AG04450 (cell line): ENCODE measurements at regions not wholly inside any gene's neighbourhood (a gene's known extent, or its start where the extent isn't known, plus 50 kb on each side); places are given as distances from the start of the nearest gene placed in this dataset.

ENCODE experiments used
- CTCF ChIA-PET: fragments of 300-600, 350-600 bp; formaldehyde crosslinking; extraction: SDS; loops from one replicate; lab custom pipeline; 2022; ENCODE audit warnings: antibody characterized with exemption, inconsistent platforms; lab: Charles Lee
- POLR2A ChIA-PET: fragments of 350-600 bp; formaldehyde crosslinking; extraction: SDS; loops from one replicate; lab custom pipeline; 2021; ENCODE audit warnings: antibody characterized with exemption, inconsistent platforms; lab: Yijun Ruan, JAX
- DNase-seq: peaks from one replicate; pipeline ENCODE4 v3.0.0-alpha.2; 2011; ENCODE audit warnings: low read depth, low spot score
- H3K27ac ChIP-seq: one replicate; pipeline ENCODE4 v1.5.1; 2012; ENCODE audit warnings: low read depth, low read length, control low read depth
- H3K27me3 ChIP-seq: one replicate; pipeline ENCODE4 v1.6.0; 2012; ENCODE audit warnings: low read length; ENCODE audit not compliant: control insufficient read depth, insufficient read depth
- H3K4me3 ChIP-seq: 2 replicates; pipeline ENCODE4 v1.5.1; 2011; ENCODE audit warnings: mild to moderate bottlenecking, low read depth, low read length, control low read depth
- H3K9me3 ChIP-seq: 2 replicates; pipeline ENCODE4 v1.5.1; 2012; ENCODE audit warnings: low read length; ENCODE audit not compliant: control insufficient read depth, insufficient read depth
- CTCF ChIP-seq: IDR thresholded peaks from 2 replicates; pipeline ENCODE4 v1.5.1; 2011; ENCODE audit warnings: low read depth, low read length, control low read depth, inconsistent platforms

- no peak for DNase-seq
- ChIA-PET POLR2A (no interaction called here), CTCF (no interaction called here)
- H3K27ac ChIP-seq, result no peak overlapping the region
- no peak overlapping the region for H3K4me3 ChIP-seq
- no peaks in the 10 kb centered on the region for H3K9me3 ChIP-seq
- H3K27me3 ChIP-seq, result no peaks in the 10 kb centered on the region
- no peak for TF ChIP-seq CTCF
Measured at GRCh38 chr1:184197831-184198230, 146.3 kb downstream of the TSEN15 start.

GRCh38 chr1:184199036-184199435 lies 147.5 kb downstream of the TSEN15 start:
- ChIA-PET POLR2A (no interaction called here), CTCF (interaction anchor here (0.5 to 1.1 kb wide), 3 partner anchors 9 to 492 kb away, joined by 3 to 4 read pairs (median 3); no protein-coding TSS in a partner anchor)
- no peak overlapping the region for H3K4me3 ChIP-seq
- no peak overlapping the region for H3K27ac ChIP-seq
- H3K9me3 ChIP-seq, result no peaks in the 10 kb centered on the region
- DNase-seq, result no peak
- no peaks in the 10 kb centered on the region for H3K27me3 ChIP-seq
- no peak for TF ChIP-seq CTCF

- no peak overlapping the region for H3K4me3 ChIP-seq
- no peak for DNase-seq
- no peaks in the 10 kb centered on the region for H3K9me3 ChIP-seq
- ChIA-PET POLR2A (no interaction called here), CTCF (interaction anchor here (0.7 to 1.8 kb wide), 4 partner anchors 10 to 464 kb away, joined by 3 to 7 read pairs (median 3); no protein-coding TSS in a partner anchor)
- no peak overlapping the region for H3K27ac ChIP-seq
- TF ChIP-seq CTCF, result no peak
- no peaks in the 10 kb centered on the region for H3K27me3 ChIP-seq
Measured at GRCh38 chr1:184199438-184200085, 148.0 kb downstream of the TSEN15 start.

- no peak for DNase-seq
- no peaks in the 10 kb centered on the region for H3K27me3 ChIP-seq
- no peak for TF ChIP-seq CTCF
- H3K4me3 ChIP-seq, result no peak overlapping the region
- H3K9me3 ChIP-seq, result peaks cover 3% of the 10 kb centered on the region; the same call in 1 of the 2 replicates
- H3K27ac ChIP-seq, result no peak overlapping the region
- POLR2A ChIA-PET, result no interaction called here
- CTCF ChIA-PET, result interaction anchor here (0.8 to 1.0 kb wide), 2 partner anchors 14 to 455 kb away, joined by 3 read pairs; no protein-coding TSS in a partner anchor
Measured at GRCh38 chr1:184208622-184209021, 157.1 kb downstream of the TSEN15 start.

- H3K27ac ChIP-seq, result no peak overlapping the region
- peaks cover 3% of the 10 kb centered on the region; the same call in 1 of the 2 replicates for H3K9me3 ChIP-seq
- POLR2A ChIA-PET, result interaction anchor here (0.7 kb wide), 1 partner anchor 153 kb away, joined by 4 read pairs; no protein-coding TSS in a partner anchor
- TF ChIP-seq CTCF, result no peak
- H3K27me3 ChIP-seq, result no peaks in the 10 kb centered on the region
- H3K4me3 ChIP-seq, result no peak overlapping the region
- CTCF ChIA-PET, result no interaction called here
- no peak for DNase-seq
Measured at GRCh38 chr1:184210031-184210430, 158.5 kb downstream of the TSEN15 start.
